ENCODE measurements at regions not wholly inside any gene's neighbourhood (a gene's known extent, or its start where the extent isn't known, plus 50 kb on each side); places are given as distances from the start of the nearest gene placed in this dataset.

DNA sequence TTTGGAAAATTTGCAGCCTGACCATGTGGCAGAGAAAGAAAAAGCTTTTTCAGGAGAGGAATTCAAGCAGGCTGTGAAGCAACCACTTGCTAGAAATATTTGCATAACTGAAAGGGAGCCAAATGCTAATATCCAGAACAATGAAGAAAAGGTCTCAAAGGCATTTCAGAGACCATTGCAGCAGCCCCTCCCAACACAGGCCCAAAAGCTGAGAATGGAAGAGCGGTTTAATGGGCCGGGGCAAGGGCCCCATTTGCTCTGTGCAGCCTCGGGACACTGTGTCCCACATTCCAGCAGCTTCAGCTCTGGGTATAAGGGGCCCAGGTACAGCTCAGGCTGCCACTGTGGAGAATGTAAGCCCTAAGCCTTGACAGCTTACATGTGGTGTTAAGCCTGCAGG, 918.1 kb upstream of the POT1 start:
- TF ChIP-seq, protein P1, sequence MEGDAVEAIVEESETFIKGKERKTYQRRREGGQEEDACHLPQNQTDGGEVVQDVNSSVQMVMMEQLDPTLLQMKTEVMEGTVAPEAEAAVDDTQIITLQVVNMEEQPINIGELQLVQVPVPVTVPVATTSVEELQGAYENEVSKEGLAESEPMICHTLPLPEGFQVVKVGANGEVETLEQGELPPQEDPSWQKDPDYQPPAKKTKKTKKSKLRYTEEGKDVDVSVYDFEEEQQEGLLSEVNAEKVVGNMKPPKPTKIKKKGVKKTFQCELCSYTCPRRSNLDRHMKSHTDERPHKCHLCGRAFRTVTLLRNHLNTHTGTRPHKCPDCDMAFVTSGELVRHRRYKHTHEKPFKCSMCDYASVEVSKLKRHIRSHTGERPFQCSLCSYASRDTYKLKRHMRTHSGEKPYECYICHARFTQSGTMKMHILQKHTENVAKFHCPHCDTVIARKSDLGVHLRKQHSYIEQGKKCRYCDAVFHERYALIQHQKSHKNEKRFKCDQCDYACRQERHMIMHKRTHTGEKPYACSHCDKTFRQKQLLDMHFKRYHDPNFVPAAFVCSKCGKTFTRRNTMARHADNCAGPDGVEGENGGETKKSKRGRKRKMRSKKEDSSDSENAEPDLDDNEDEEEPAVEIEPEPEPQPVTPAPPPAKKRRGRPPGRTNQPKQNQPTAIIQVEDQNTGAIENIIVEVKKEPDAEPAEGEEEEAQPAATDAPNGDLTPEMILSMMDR (IDR thresholded peaks at IDR 0.05; ENCODE audit: poor library complexity), result no peak
- TF ChIP-seq EZH2 (IDR thresholded peaks at IDR 0.05; ENCODE audit: borderline replicate concordance), result no peak

Data from hepatocyte (in vitro differentiated cells).